ENCODE measurements at regions not wholly inside any gene's neighbourhood (a gene's known extent, or its start where the extent isn't known, plus 50 kb on each side); places are given as distances from the start of the nearest gene placed in this dataset.
A peak's percentile ranks its signal among the peaks of the same experiment; 100 is the strongest.

DNA sequence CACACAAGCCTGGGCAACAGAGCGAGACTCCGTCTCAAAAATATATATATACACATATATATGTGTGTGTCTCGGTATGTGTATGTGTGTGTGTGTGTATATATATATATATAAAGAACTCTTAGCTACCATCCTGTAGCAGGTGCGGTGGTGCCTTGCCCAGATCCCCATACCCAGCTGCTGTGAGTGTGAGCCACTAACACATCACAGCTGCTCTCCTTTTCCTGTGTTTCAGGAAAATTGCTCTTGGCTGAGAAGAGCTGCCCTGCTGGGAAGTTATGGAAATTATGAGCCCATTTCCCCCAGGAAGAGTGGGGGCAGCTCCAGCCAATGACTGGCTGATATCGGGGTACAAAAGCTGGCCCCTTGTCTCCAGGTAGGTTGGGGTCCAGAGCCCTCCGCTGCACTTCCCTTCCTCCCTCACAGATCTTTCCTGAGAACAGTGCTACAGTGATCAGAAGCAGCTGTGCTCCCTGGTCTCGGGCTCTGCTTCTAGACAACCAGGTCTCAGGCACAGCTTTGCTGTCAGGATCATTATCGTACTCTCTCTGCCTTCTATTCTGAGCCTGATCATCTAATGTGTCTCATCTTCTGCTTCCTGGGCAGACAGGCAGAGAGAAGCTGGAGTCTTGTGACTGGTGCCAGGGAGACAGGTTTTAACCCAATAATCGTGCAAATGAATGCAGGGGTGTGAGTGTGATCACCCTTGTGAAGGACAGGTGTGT is 109.6 kb upstream of the ZNF678 start:
- DNase-seq (no peak), ATAC-seq (no peak)
- intact Hi-C loops (cut with DNase I, micrococcal nuclease): no loop called here

- ATAC-seq (no peak), DNase-seq (no peak)
- intact Hi-C loops (cut with DNase I, micrococcal nuclease): no loop called here
These were observed 111.4 kb upstream of the ZNF678 start for GRCh38 chr1:227451954-227452353.

DNA sequence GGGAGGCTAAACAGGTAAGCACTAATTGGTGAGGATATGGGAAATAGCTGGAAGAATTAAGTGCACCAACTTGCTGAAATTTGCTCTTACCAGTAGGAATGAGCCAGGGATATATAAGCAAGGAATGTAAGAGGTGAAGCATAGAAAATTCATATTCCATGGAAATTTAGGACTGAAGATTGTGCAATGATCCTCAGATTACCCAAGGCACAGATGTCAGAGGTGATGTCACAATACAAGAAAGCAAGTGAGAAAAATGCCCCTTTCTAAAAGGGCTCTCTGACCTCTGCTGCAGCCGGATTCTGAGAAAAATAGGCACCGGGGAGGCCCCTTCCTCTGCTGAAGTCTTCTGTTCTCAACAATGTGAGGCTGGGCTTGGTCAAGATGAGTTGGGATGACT is 112.3 kb upstream of the ZNF678 start:
- DNase-seq (no peak), ATAC-seq (no peak)
- intact Hi-C loops (cut with DNase I, micrococcal nuclease): no loop called here

GRCh38 chr1:227450489-227450888 is 112.9 kb upstream of the ZNF678 start:
- intact Hi-C loops (cut with DNase I, micrococcal nuclease): no loop called here
- ATAC-seq (no peak), DNase-seq (no peak)

DNA sequence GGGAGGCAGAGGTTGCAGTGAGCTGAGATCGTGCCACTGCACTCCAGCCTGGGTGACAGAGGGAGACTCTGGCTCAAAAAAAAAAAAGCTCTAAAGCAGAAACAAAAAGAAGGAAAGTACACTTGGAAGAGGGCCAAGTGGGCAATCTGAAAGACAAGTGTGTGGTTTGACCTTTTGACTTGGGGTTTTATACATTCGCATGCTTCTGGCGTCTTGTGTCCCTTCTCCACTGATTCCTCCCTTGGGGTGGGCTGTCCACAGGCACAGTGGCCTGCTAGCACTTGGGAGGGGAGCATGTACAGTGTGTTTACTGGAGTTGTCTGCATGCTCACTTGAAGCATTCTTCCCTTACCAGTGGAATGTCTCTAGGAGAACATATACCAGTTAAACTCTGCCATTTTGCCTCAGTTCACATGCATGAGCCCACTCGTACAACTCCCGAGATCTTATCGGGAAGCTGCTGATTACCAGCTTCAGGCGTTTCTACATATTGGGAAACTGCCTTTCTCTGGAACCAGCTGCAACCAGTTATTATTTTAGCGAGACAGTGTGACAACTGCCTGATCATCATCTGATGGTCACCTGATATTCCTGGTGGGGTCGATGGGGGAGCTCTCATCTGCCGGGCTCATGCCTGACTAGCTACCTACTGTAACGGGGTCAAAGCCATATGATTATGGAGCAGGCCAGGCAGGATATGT is 113.5 kb upstream of the ZNF678 start:
- no peak for DNase-seq
- intact Hi-C loops (cut with DNase I, micrococcal nuclease): loop anchor here in 1 of 2 donors (10.0 kb wide), 1 partner anchor 305 kb away; no protein-coding TSS in a partner anchor

DNA sequence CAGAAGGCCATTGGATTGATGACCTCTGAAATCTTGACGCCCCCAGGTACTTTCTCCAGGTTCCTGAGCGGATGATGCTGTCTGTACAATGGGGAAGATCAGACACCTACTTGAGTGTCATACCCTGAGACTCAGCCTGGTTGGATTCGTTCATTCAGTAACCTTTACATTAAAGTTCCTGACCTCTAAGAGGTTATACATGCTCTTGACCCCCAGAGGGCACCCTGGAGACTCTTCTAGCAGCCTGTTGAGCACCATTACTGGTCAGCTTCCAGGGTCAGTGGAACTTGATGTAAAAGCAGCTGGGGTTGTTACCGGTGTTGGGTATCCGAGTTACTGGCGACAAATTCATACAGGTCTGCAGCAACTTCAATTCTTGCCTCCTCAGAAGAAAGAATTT is 114.3 kb upstream of the ZNF678 start:
- intact Hi-C loops (cut with DNase I, micrococcal nuclease): loop anchor here in 1 of 2 donors (10.0 kb wide), 1 partner anchor 304 kb away; no protein-coding TSS in a partner anchor

More for the DNA sequence above, 113.5 kb upstream of the ZNF678 start:
- ATAC-seq: no peak

GRCh38 chr1:227447531-227447990 is 115.8 kb upstream of the ZNF678 start:
- ATAC-seq (peak; percentile 51), DNase-seq (peak in 1 of 2 donors; percentile 46)
- intact Hi-C loops (cut with DNase I, micrococcal nuclease): loop anchor here in 1 of 2 donors (10.0 kb wide), 1 partner anchor 303 kb away; no protein-coding TSS in a partner anchor

More for the DNA sequence above, 114.3 kb upstream of the ZNF678 start:
- ATAC-seq (peak; percentile 44), DNase-seq (no peak)

DNA sequence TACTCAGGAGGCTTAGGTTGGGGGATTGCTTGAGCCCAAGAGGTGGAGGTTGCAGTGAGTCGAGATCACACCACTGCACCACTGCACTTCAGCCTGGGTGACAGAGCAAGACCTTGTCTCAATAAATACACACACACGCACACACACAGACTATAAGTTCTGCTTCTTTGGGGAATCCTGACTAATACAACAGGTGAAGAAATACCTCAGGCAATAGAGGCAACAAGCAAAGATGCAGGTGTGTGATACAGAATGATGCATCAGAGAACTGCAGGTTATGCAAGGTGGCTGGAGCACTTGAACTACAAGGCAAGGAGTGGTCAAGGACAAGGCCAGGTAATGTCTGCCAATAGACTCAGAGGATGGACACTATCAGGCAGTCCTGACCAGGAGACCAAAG is 117.6 kb upstream of the ZNF678 start:
- intact Hi-C loops (cut with DNase I, micrococcal nuclease): loop anchor here in 1 of 2 donors (10.0 kb wide), 1 partner anchor 301 kb away; no protein-coding TSS in a partner anchor
- ATAC-seq: no peak
- no peak for DNase-seq

DNA sequence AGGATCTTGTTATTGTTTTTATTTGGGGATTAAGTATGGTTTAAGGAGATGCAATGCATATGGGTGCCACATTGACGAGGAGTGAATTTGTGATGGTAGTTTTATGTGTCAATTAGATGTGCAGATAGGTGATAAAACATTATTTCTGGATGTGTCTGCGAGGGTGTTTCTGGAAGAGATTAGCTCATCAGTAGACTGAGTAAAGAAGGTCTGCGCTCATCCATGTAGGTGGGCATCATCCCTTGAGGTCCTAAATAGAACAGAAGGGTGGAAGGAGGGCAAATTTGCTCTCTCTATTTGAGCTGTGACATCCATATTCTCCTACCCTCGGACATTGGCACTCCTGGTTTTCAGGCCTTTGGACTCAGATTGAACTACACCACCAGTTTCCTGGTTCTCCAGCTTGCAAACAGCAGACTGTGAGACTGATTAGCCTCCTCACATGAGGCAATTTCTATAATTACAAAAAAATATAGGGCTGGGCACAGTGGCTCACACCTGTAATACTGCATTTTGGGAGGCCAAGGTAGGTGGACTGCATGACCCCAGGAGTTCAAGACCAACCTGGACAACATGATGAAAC is 118.2 kb upstream of the ZNF678 start:
- DNase-seq: no peak
- intact Hi-C loops (cut with DNase I, micrococcal nuclease): loop anchor here in 1 of 2 donors (10.0 kb wide), 1 partner anchor 300 kb away; no protein-coding TSS in a partner anchor

DNA sequence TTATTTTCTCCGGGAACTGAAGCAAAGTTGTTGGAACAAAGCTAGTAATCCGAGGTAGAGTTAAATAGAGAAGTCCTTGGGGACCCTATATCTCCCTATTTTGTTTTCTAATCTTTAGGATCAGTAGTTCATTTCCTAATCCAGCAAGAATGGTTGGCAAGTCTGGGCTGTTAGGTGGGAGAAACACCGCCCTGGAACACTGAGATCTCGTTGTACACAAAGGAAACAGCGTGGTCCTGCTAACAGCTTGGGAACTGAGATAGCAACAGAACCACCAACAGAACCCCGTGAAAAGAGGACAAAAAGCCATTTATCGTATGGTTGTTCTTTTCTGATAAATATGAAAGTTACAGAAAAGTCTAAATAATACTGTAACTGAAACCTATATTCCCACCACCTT is 121.9 kb upstream of the CDC42BPA start:
- DNase-seq: no peak
- intact Hi-C loops (cut with DNase I, micrococcal nuclease): loop anchor here in 1 of 2 donors (10.0 kb wide), 1 partner anchor 295 kb away; no protein-coding TSS in a partner anchor
- ATAC-seq: no peak

More for the DNA sequence above, 118.2 kb upstream of the ZNF678 start:
- peak; percentile 80 for ATAC-seq

DNA sequence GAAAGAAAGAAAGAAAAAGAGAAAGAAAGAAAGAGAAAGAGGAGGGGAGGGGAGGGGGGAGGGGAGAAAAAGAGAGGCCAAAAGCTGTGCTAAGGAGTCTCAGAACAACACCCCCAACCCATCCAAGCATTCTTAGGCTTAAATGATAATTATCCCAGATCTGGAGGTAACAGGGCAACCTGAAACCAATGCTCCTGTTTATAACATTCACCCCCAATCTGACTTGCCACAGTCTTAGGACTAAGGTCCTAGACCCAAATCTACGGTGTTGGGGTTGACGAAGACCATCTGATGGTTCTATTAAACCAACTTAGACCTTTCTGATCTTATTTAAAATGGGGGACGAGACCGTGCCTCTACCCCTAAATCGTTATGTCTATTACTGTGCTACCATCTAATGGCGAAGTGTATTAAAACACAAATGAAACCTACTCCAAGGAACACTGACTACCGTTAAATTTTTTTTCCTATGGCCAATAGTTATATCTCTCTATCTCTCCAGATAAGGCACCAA is 119.3 kb upstream of the CDC42BPA start:
- peak; percentile 85 for ATAC-seq
- intact Hi-C loops (cut with DNase I, micrococcal nuclease): loop anchor here in 1 of 2 donors (5.0 to 10.0 kb wide), 3 partner anchors 113 to 523 kb away; no protein-coding TSS in a partner anchor

GRCh38 chr1:227434808-227435444 is 116.6 kb upstream of the CDC42BPA start:
- no peak for DNase-seq
- intact Hi-C loops (cut with DNase I, micrococcal nuclease): loop anchor here in 1 of 2 donors (5.0 to 10.0 kb wide), 3 partner anchors 110 to 520 kb away; no protein-coding TSS in a partner anchor
- ATAC-seq: no peak

More for the DNA sequence above, 119.3 kb upstream of the CDC42BPA start:
- DNase-seq: no peak

GRCh38 chr1:227433663-227434341 is 115.5 kb upstream of the CDC42BPA start:
- no peak for DNase-seq
- intact Hi-C loops (cut with DNase I, micrococcal nuclease): loop anchor here in 1 of 2 donors (10.0 kb wide), 2 partner anchors 109 to 519 kb away; no protein-coding TSS in a partner anchor
- ATAC-seq: no peak

DNA sequence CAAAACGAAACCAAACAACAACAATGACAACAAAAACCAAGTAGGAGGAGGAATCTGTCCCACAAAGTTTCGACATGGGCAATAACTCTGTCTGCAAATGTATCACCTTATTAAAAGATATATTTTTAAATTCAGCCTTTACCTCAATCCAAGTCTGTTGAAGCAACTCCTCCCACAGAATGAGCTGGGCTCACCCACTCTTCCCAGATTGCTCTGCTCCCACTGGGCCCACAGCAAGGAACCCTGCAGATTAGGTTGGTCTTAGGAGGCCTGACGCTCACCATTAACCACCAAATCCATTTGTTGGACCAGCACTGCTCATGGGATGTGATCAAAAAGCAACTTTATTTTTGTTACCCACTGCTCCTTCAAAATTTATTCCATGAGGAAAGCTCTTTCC is 114.7 kb upstream of the CDC42BPA start:
- DNase-seq (no peak), ATAC-seq (no peak)
- intact Hi-C loops (cut with DNase I, micrococcal nuclease): loop anchor here in 1 of 2 donors (10.0 kb wide), 2 partner anchors 108 to 518 kb away; no protein-coding TSS in a partner anchor

- intact Hi-C loops (cut with DNase I, micrococcal nuclease): loop anchor here in 1 of 2 donors (10.0 kb wide), 2 partner anchors 107 to 517 kb away; no protein-coding TSS in a partner anchor
These were observed 113.9 kb upstream of the CDC42BPA start for GRCh38 chr1:227432181-227432535.

GRCh38 chr1:227429447-227430359 is 111.4 kb upstream of the CDC42BPA start:
- intact Hi-C loops (cut with DNase I, micrococcal nuclease): loop anchor here in 1 of 2 donors (10.0 kb wide), 2 partner anchors 105 to 515 kb away; no protein-coding TSS in a partner anchor
- DNase-seq (no peak), ATAC-seq (no peak)

More at GRCh38 chr1:227432181-227432535, 113.9 kb upstream of the CDC42BPA start:
- ATAC-seq (no peak), DNase-seq (no peak)

DNA sequence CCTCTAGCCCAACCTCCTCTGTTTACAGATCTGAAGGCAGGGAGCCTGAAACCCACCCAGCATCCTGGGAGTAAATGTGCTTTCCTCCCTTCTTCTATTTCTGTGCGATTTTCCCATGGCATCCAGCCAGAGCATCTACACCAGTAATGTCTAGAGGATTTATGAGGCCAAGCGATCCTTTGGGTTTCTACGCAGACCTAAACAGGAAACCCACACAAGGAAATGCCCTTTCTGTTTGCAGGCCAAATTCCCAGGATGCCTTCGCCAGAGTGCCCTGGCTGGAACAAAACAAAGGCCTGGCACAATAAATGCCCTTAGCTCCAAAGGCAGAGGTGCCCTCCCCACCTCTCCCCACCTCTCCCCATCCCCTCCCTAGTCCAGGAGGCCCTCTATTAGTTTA is 110.5 kb upstream of the CDC42BPA start:
- peak; percentile 67 to 77 for DNase-seq
- ATAC-seq: peak; percentile 85
- intact Hi-C loops (cut with DNase I, micrococcal nuclease): no loop called here

Measured in left colon (tissue), 2 donors.